ENCODE measurements at regions not wholly inside any gene's neighbourhood (a gene's known extent, or its start where the extent isn't known, plus 50 kb on each side); places are given as distances from the start of the nearest gene placed in this dataset.

DNA sequence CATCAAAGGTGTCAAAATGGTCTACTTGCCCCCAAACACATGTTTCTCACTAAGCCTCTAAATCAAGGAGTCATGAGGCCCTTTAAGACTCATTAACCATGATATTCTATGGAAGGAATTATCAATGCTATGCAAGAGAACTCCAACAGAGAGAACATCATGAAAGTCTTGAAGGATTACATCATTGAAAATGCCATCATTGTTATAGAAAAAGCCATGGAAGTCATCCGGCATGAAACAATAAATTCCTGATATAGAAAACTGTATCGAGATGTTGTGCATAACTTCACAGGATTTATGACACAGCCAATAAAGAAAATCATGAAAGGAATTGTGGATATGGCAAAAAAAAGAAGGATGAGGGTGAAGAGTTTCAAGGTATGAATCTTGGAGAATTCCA, 1363.6 kb upstream of the CDH2 start:
- Histone ChIP-seq H2BK20ac (ENCODE audit: low read length) (no peak overlapping the region), H3K79me1 (ENCODE audit: low read depth, low read length) (no peaks in the 10 kb centered on the region), H3K4me1 (replicated peaks in 1 of 4; ENCODE audit: control insufficient read depth in 3 of 4, insufficient read depth in 4 of 4, low read length in 3 of 4) (no peaks in the 10 kb centered on the region), H3K79me2 (ENCODE audit: control insufficient read depth in 1 of 2, insufficient read depth in 2 of 2, low read length in 2 of 2) (no peaks in the 10 kb centered on the region), H3K36me3 (ENCODE audit: control insufficient read depth in 2 of 4, insufficient read depth in 4 of 4, low read length in 3 of 4) (no peaks in the 10 kb centered on the region), H4K20me1 (replicated peaks in 1 of 2; ENCODE audit: control insufficient read depth in 1 of 2, insufficient read depth in 2 of 2, low read length in 2 of 2) (no peaks in the 10 kb centered on the region), H3K9me3 (ENCODE audit: insufficient read depth in 2 of 2, low read depth in 1 of 2, low read length in 1 of 2) (no peaks in the 10 kb centered on the region), H3K4ac (replicated peaks; ENCODE audit: insufficient read length, low read depth, low read length) (no peak overlapping the region), H3K23me2 (ENCODE audit: low read depth, low read length) (no peaks in the 10 kb centered on the region), H3K9ac (replicated peaks in 1 of 4; ENCODE audit: extremely low read depth in 1 of 4, low read depth in 3 of 4, low read length in 3 of 4) (no peak overlapping the region), H3K4me2 (ENCODE audit: insufficient read depth in 1 of 2, low read depth in 2 of 2, low read length in 2 of 2) (no peak overlapping the region), H3K27me3 (replicated peaks in 1 of 4; ENCODE audit: control insufficient read depth in 3 of 4, extremely low read depth in 1 of 4, insufficient read depth in 3 of 4, low read length in 3 of 4) (no peaks in the 10 kb centered on the region), H3K14ac (ENCODE audit: insufficient read length) (no peak overlapping the region), H4K5ac (ENCODE audit: insufficient read length, low read depth, low read length) (no peak overlapping the region), H2AFZ (ENCODE audit: low read length) (no peak overlapping the region), H3K4me3 (ENCODE audit: extremely low read depth in 1 of 4, insufficient read depth in 2 of 4, low read depth in 3 of 4, low read length in 4 of 4) (no peak overlapping the region), H3K23ac (ENCODE audit: insufficient read length) (no peak overlapping the region), H2AK5ac (ENCODE audit: low read depth, low read length) (no peak overlapping the region), H2BK5ac (ENCODE audit: low read depth, low read length) (no peak overlapping the region), H3K56ac (replicated peaks; ENCODE audit: insufficient read length, low read depth, low read length) (no peak overlapping the region), H4K91ac (replicated peaks; ENCODE audit: insufficient read length, low read length) (no peak overlapping the region), H4K8ac (ENCODE audit: extremely low read depth, insufficient read depth, low read length) (no peak overlapping the region), H2BK12ac (ENCODE audit: low read depth, low read length) (no peak overlapping the region), H3K18ac (ENCODE audit: extremely low read depth, low read length) (no peak overlapping the region), H3K27ac (ENCODE audit: low read depth, low read length) (no peak overlapping the region), H2BK120ac (replicated peaks; ENCODE audit: low read depth, low read length) (no peak overlapping the region), H2BK15ac (ENCODE audit: low read length) (no peak overlapping the region)
- WGBS, 2 experiments (ENCODE audit: extremely low coverage in 1 of 2, insufficient coverage in 1 of 2, insufficient read length in 1 of 2, insufficient replicate concordance in 2 of 2, low coverage in 1 of 2, low lambda C conversion rate in 2 of 2, missing lambda C conversion rate in 1 of 2): 91% methylated on average over 2 of the region's 2 CpGs; no CpG with 5 or more reads in 1 of the 2 experiments
- no peak for DNase-seq (ENCODE audit: low read depth in 1 of 2, low spot score in 2 of 2)
- ChIA-PET CTCF (ENCODE audit: partially characterized antibody) (no interaction called here), POLR2A (ENCODE audit: partially characterized antibody) (no interaction called here)
- no peak for FAIRE-seq
- TF ChIP-seq CEBPB (IDR thresholded peaks at IDR 0.05; ENCODE audit: low read depth, low read length) (no peak), HDAC2 (IDR thresholded peaks at IDR 0.05; ENCODE audit: borderline replicate concordance in 1 of 2, low read depth in 2 of 2, low read length in 2 of 2) (no peak)
